ENCODE measurements at regions not wholly inside any gene's neighbourhood (a gene's known extent, or its start where the extent isn't known, plus 50 kb on each side); places are given as distances from the start of the nearest gene placed in this dataset.

DNA sequence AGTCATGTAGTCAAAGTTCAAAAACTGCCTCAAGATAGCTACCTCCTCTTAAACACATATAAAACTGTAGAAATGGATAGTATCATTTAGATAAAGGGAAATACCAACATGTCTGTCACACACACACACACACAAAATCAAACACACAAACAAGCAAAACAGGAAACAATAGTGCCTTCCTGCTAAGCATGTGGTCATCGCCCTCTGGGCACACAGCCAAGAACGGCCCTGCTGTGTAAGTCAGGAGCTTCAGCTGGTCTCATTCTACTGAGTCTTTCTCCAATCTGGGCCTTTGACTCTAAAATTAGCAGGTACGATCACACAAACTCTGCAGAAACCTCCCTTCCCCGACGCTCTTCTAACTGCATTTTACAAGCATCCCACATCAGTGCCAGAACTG lies 272.2 kb upstream of the CHRNA7 start:
- Histone ChIP-seq H3K9me3 (ENCODE audit: control insufficient read depth in 2 of 2, low read length in 2 of 2) (no peaks in the 10 kb centered on the region), H3K36me3 (ENCODE audit: control insufficient read depth in 2 of 2, insufficient read depth in 2 of 2, low read length in 2 of 2) (no peaks in the 10 kb centered on the region), H3K27ac (ENCODE audit: low read length) (no peak overlapping the region), H3K4me3 (ENCODE audit: low read length in 2 of 2) (no peak overlapping the region), H3K4me1 (ENCODE audit: control insufficient read depth, insufficient read depth, low read length) (no peaks in the 10 kb centered on the region), H3K27me3 (ENCODE audit: control insufficient read depth in 1 of 2, insufficient read depth in 2 of 2, low read length in 2 of 2) (no peaks in the 10 kb centered on the region), H3K9ac (ENCODE audit: low read length in 2 of 2) (no peak overlapping the region)

DNA sequence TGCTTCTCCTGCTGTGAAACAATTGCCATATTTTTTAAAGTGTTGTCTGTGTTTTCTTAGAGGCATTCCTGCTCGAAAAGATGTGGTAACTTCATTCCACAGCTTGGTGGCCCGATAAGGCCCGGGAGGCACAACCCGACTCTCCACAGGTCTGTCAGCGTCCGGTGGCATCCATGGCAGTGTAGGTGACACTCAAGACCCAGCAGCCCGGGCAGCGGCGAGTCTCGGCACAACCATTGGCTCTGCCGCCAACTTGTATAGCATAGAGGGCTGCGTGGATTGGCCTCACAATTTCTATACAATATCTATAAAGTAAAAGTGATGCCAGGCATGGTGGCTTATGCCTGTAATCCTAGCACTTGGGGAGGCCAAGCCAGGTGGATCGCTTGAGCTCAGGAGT lies 262.3 kb upstream of the CHRNA7 start:
- Histone ChIP-seq H3K4me1 (ENCODE audit: control insufficient read depth, insufficient read depth, low read length) (no peaks in the 10 kb centered on the region), H3K36me3 (ENCODE audit: control insufficient read depth in 2 of 2, insufficient read depth in 2 of 2, low read length in 2 of 2) (no peaks in the 10 kb centered on the region), H3K27ac (ENCODE audit: low read length) (no peak overlapping the region), H3K4me3 (ENCODE audit: low read length in 2 of 2) (no peak overlapping the region), H3K9me3 (ENCODE audit: control insufficient read depth in 2 of 2, low read length in 2 of 2) (peaks cover under 1 to 3% of the 10 kb centered on the region in 2 donors), H3K9ac (ENCODE audit: low read length in 2 of 2) (no peak overlapping the region), H3K27me3 (ENCODE audit: control insufficient read depth in 1 of 2, insufficient read depth in 2 of 2, low read length in 2 of 2) (no peaks in the 10 kb centered on the region)

GRCh38 chr15:31774045-31774444 lies 256.3 kb upstream of the CHRNA7 start:
- no peaks in the 10 kb centered on the region for H3K36me3 ChIP-seq (ENCODE audit: control insufficient read depth in 2 of 2, insufficient read depth in 2 of 2, low read length in 2 of 2)
- no peak overlapping the region for H3K4me3 ChIP-seq (ENCODE audit: low read length in 2 of 2)
- no peak overlapping the region for H3K27ac ChIP-seq (ENCODE audit: low read length)
- H3K9me3 ChIP-seq (ENCODE audit: control insufficient read depth in 2 of 2, low read length in 2 of 2): peaks cover 3% of the 10 kb centered on the region in 2 donors
- no peaks in the 10 kb centered on the region for H3K27me3 ChIP-seq (ENCODE audit: control insufficient read depth in 1 of 2, insufficient read depth in 2 of 2, low read length in 2 of 2)
- no peak overlapping the region for H3K9ac ChIP-seq (ENCODE audit: low read length in 2 of 2)
- H3K4me1 ChIP-seq (ENCODE audit: control insufficient read depth, insufficient read depth, low read length): no peaks in the 10 kb centered on the region

DNA sequence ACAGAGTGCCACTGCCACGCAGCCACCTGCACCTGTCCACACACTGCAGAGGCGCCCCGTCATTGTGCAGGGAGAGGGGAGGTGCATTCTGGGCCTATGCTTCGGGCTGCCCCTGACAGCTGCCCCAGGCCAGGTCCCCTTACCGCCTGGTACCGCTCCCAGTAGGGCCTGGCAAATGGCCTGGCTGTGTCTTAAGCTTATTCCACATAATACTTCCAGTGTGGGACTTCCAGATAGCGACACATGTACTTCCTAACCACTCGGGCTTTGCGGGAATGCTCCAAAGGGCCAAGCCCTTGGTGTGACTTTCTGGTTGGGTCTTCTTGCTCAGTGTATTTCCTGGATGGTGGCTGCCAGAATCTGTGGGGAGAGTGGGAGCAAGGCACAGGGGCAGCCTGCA lies 254.3 kb upstream of the CHRNA7 start:
- H3K36me3 ChIP-seq (ENCODE audit: control insufficient read depth in 2 of 2, insufficient read depth in 2 of 2, low read length in 2 of 2): no peaks in the 10 kb centered on the region
- no peak overlapping the region for H3K9ac ChIP-seq (ENCODE audit: low read length in 2 of 2)
- no peak overlapping the region for H3K4me3 ChIP-seq (ENCODE audit: low read length in 2 of 2)
- no peak overlapping the region for H3K27ac ChIP-seq (ENCODE audit: low read length)
- H3K4me1 ChIP-seq (ENCODE audit: control insufficient read depth, insufficient read depth, low read length): no peaks in the 10 kb centered on the region
- no peaks in the 10 kb centered on the region for H3K27me3 ChIP-seq (ENCODE audit: control insufficient read depth in 1 of 2, insufficient read depth in 2 of 2, low read length in 2 of 2)
- H3K9me3 ChIP-seq (ENCODE audit: control insufficient read depth in 2 of 2, low read length in 2 of 2): peaks cover 3% of the 10 kb centered on the region in 2 donors

DNA sequence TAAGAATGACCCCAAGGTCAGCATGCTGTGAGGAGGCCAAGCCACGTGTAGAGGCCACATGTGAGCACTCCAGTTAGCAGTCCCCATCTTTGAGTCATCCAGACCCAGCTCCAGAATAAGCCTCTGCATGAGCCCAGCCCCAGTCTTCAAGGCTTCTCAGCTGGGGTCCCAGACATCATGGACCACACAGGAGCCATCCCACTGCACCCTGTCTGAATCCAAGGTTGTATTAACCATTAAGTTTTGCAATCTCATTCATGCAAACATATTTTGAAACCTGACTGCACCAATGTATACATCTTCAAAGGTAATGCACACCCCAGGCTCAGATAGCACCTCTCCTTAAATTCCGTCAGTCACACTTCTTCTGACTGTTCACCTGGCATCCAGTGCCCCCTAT lies 249.1 kb upstream of the CHRNA7 start:
- H3K4me3 ChIP-seq (ENCODE audit: low read length in 2 of 2): no peak overlapping the region
- H3K4me1 ChIP-seq (ENCODE audit: control insufficient read depth, insufficient read depth, low read length): no peaks in the 10 kb centered on the region
- H3K36me3 ChIP-seq (ENCODE audit: control insufficient read depth in 2 of 2, insufficient read depth in 2 of 2, low read length in 2 of 2): no peaks in the 10 kb centered on the region
- no peaks in the 10 kb centered on the region for H3K9me3 ChIP-seq (ENCODE audit: control insufficient read depth in 2 of 2, low read length in 2 of 2)
- no peak overlapping the region for H3K9ac ChIP-seq (ENCODE audit: low read length in 2 of 2)
- no peak overlapping the region for H3K27ac ChIP-seq (ENCODE audit: low read length)
- H3K27me3 ChIP-seq (ENCODE audit: control insufficient read depth in 1 of 2, insufficient read depth in 2 of 2, low read length in 2 of 2): no peaks in the 10 kb centered on the region

DNA sequence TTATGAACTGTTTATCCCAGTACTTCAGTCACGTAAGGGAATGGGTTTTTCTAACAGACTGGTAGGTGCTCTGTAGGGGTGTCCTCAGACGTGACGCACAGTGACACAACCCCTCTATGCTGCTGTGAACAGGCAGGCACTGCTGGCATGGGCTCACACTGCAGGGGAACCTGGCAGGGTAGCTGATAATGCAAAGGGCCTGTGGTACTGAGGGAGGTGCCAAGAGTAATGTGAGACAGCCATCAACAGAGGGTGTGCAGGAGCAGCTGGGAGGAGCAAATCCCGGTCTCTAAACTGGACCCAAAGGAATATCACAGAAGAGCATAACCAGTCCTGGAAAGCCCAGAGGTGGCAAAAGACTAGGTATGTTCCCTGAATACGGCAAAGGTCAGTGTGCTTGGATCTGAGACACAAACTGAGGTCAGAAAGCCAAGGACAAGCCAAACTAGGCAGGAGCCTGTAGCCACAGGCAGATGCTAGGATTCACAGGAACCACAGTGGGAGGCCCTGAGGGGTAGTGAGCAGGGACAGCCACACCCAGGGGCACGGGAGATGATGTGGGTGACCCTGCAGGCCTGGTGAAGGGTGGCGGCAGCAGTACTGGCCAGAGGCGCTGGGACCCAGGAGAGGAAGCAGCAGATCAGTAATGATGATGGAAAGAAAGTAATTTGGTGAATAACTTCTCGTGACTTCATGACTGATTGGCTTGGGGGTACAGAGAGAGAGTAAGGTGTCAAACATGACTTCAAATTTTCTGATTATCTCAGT lies 248.1 kb upstream of the CHRNA7 start:
- Histone ChIP-seq H3K4me1 (ENCODE audit: control insufficient read depth, insufficient read depth, low read length) (no peaks in the 10 kb centered on the region), H3K9ac (ENCODE audit: low read length in 2 of 2) (no peak overlapping the region), H3K4me3 (ENCODE audit: low read length in 2 of 2) (no peak overlapping the region), H3K36me3 (ENCODE audit: control insufficient read depth in 2 of 2, insufficient read depth in 2 of 2, low read length in 2 of 2) (no peaks in the 10 kb centered on the region), H3K27ac (ENCODE audit: low read length) (no peak overlapping the region), H3K27me3 (ENCODE audit: control insufficient read depth in 1 of 2, insufficient read depth in 2 of 2, low read length in 2 of 2) (no peaks in the 10 kb centered on the region), H3K9me3 (ENCODE audit: control insufficient read depth in 2 of 2, low read length in 2 of 2) (no peaks in the 10 kb centered on the region)

DNA sequence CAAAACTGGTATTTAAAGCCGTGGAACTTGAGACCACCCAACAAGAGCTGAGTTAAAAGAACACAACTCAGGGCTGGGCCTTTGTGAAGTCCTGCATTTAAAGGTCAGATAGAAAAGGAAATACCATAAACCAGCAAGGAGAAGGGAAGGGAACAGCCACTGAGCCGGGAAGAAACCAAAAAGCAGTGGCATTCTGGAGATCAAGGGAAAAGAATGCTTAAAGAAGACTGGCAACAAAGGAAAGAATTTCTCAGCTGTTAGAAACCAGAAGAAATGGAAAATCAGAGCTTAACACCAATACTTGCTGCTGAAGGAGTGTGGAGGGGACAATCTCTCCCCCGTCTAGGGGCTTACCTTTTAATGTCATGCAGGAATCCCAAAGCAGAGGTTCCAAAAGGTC lies 247.4 kb upstream of the CHRNA7 start:
- no peaks in the 10 kb centered on the region for H3K9me3 ChIP-seq (ENCODE audit: control insufficient read depth in 2 of 2, low read length in 2 of 2)
- no peaks in the 10 kb centered on the region for H3K27me3 ChIP-seq (ENCODE audit: control insufficient read depth in 1 of 2, insufficient read depth in 2 of 2, low read length in 2 of 2)
- H3K4me1 ChIP-seq (ENCODE audit: control insufficient read depth, insufficient read depth, low read length): no peaks in the 10 kb centered on the region
- H3K27ac ChIP-seq (ENCODE audit: low read length): no peak overlapping the region
- H3K4me3 ChIP-seq (ENCODE audit: low read length in 2 of 2): no peak overlapping the region
- no peaks in the 10 kb centered on the region for H3K36me3 ChIP-seq (ENCODE audit: control insufficient read depth in 2 of 2, insufficient read depth in 2 of 2, low read length in 2 of 2)
- H3K9ac ChIP-seq (ENCODE audit: low read length in 2 of 2): no peak overlapping the region

DNA sequence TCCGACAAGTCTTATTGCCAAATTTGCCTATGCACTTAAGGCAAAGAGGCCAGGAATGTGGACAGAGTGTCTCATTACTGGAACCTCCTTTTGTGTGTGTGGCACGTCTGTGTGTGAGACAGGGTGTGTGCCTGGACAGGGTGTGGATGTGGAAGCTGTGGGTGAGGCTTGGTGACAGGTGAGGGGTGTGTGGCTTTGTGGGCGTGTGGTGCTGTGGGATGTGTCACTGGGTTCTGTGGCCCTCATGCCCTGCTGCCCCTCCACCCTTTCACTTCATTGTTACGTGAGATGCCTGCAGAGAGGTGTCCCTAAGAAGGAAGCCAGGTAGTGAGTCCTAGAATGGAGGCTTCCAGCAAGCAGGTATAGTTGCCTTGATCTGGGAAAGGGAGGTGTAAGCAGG lies 244.0 kb upstream of the CHRNA7 start:
- Histone ChIP-seq H3K36me3 (ENCODE audit: control insufficient read depth in 2 of 2, insufficient read depth in 2 of 2, low read length in 2 of 2) (no peaks in the 10 kb centered on the region), H3K4me1 (ENCODE audit: control insufficient read depth, insufficient read depth, low read length) (no peaks in the 10 kb centered on the region), H3K9ac (ENCODE audit: low read length in 2 of 2) (no peak overlapping the region), H3K4me3 (ENCODE audit: low read length in 2 of 2) (no peak overlapping the region), H3K27me3 (ENCODE audit: control insufficient read depth in 1 of 2, insufficient read depth in 2 of 2, low read length in 2 of 2) (no peaks in the 10 kb centered on the region), H3K9me3 (ENCODE audit: control insufficient read depth in 2 of 2, low read length in 2 of 2) (no peaks in the 10 kb centered on the region), H3K27ac (ENCODE audit: low read length) (no peak overlapping the region)

DNA sequence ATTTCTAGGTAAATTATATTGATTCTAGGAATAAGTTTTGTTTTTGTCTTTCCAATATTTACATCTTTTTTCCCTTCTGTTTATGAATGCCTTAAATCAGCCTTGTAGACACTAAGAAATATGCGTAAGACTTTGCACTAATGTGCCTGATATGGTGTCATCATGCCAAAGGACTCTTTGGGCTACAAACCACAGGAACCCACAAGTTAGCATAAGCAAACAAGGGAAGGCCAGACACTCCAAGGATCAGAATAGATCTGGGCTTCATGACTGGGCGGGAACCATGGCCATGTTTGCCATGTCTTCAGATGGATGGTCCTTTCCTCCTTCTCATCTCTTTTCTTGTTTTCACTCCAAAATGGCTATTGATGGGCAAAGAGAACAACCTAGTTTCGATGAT lies 242.2 kb upstream of the CHRNA7 start:
- no peak overlapping the region for H3K4me3 ChIP-seq (ENCODE audit: low read length in 2 of 2)
- H3K9ac ChIP-seq (ENCODE audit: low read length in 2 of 2): no peak overlapping the region
- no peaks in the 10 kb centered on the region for H3K9me3 ChIP-seq (ENCODE audit: control insufficient read depth in 2 of 2, low read length in 2 of 2)
- H3K27ac ChIP-seq (ENCODE audit: low read length): no peak overlapping the region
- H3K36me3 ChIP-seq (ENCODE audit: control insufficient read depth in 2 of 2, insufficient read depth in 2 of 2, low read length in 2 of 2): no peaks in the 10 kb centered on the region
- H3K27me3 ChIP-seq (ENCODE audit: control insufficient read depth in 1 of 2, insufficient read depth in 2 of 2, low read length in 2 of 2): no peaks in the 10 kb centered on the region
- H3K4me1 ChIP-seq (ENCODE audit: control insufficient read depth, insufficient read depth, low read length): no peaks in the 10 kb centered on the region

DNA sequence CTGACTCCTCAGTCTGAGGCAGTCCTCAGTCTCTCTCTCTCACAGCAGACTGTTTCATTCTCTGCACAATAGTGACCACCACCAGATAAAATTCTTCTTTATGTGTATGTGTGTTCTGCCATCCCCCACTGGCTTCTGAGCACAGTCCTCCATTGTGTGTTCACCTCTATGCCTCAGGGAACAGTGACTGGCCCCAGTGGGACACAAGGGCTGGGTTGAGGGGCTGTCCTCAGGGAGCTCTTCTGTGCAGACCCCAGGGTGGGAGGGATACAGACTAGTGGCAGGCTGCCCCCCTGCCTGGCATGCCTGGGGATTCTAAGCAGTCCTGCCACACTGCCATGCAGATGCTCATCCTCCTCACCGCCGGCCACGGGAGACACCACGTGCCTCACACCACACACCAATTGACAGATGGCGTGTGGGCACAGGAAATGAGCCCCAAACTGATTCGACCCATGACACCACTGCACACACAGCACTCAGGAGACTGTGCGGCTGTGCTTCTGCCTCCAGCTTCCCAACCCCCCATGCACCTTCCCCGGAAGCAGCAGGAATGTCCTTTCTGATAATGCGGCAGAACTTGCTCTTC lies 237.6 kb upstream of the CHRNA7 start:
- H3K27ac ChIP-seq (ENCODE audit: low read length): no peak overlapping the region
- no peak overlapping the region for H3K4me3 ChIP-seq (ENCODE audit: low read length in 2 of 2)
- H3K4me1 ChIP-seq (ENCODE audit: control insufficient read depth, insufficient read depth, low read length): no peaks in the 10 kb centered on the region

DNA sequence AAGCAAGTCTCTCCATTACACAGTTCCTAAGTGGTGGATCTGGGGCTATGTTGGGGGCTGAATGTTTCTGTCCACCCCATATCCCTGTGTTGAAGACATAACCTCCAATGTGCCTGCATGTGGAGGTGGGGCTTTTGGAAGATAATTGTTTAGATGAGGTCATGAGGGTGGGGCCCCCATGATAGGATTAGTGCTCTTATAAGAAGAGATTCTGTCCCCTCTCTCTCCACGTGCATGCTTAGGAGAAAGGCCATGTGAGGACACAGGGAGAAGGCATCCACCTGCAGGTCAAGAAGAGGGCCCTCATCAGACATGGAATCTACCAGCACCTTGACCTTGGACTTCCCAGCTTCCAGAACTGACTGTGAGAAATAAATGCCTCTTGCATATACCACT lies 231.0 kb upstream of the CHRNA7 start:
- H3K27me3 ChIP-seq (ENCODE audit: control insufficient read depth in 1 of 2, insufficient read depth in 2 of 2, low read length in 2 of 2): no peaks in the 10 kb centered on the region
- H3K9me3 ChIP-seq (ENCODE audit: control insufficient read depth in 2 of 2, low read length in 2 of 2): no peaks in the 10 kb centered on the region
- H3K9ac ChIP-seq (ENCODE audit: low read length in 2 of 2): no peak overlapping the region
- H3K27ac ChIP-seq (ENCODE audit: low read length): no peak overlapping the region
- no peaks in the 10 kb centered on the region for H3K4me1 ChIP-seq (ENCODE audit: control insufficient read depth, insufficient read depth, low read length)
- no peak overlapping the region for H3K4me3 ChIP-seq (ENCODE audit: low read length in 2 of 2)
- no peaks in the 10 kb centered on the region for H3K36me3 ChIP-seq (ENCODE audit: control insufficient read depth in 2 of 2, insufficient read depth in 2 of 2, low read length in 2 of 2)

More for the DNA sequence above, 237.6 kb upstream of the CHRNA7 start:
- H3K9ac ChIP-seq (ENCODE audit: low read length in 2 of 2): no peak overlapping the region
- no peaks in the 10 kb centered on the region for H3K27me3 ChIP-seq (ENCODE audit: control insufficient read depth in 1 of 2, insufficient read depth in 2 of 2, low read length in 2 of 2)
- no peaks in the 10 kb centered on the region for H3K36me3 ChIP-seq (ENCODE audit: control insufficient read depth in 2 of 2, insufficient read depth in 2 of 2, low read length in 2 of 2)
- H3K9me3 ChIP-seq (ENCODE audit: control insufficient read depth in 2 of 2, low read length in 2 of 2): no peaks in the 10 kb centered on the region
